Stimulated activated CD8-positive, alpha-beta memory T cell treated with anti-CD3 and anti-CD28 coated beads, Interleukin-4, amount 100 ng/mL, for 4 hours (primary cell): ENCODE measurements at regions not wholly inside any gene's neighbourhood (a gene's known extent, or its start where the extent isn't known, plus 50 kb on each side); places are given as distances from the start of the nearest gene placed in this dataset.
"Not testable (repeated sequence)": the region's sequence is repeated elsewhere in the genome, so short reads cannot be mapped to it uniquely, and the experiment has no call there.

ENCODE experiments used
- DNase-seq, 2 donors: peaks; one replicate each; pipeline ENCODE4 v3.0.0-alpha.2; 2020; ENCODE audit warnings: low read depth in 2 of 2, low spot score in 1 of 2

- not testable (repeated sequence) for DNase-seq
Observed at GRCh38 chr14:105600195-105600938, 74.0 kb downstream of the TMEM121 start.

DNA sequence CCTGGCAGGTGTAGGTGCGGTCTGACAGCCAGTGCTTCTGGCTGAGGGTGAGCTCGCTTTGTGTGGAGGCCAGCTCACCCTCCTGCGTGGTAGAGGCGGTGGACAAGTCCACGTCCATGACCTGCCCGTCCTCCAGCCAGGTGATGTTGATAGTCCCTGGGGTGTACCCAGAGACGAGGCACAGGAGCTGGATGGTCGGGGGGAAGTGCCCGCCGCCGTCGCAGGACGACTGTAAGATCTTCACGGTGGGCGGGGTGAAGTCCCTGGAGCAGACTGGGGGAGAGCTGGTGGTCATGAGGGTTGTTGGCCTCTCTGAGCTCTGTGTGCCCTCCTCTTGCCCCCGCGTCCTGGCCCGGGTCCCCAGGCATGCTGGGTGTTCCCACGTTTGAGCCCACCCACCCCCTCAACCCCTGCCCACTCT is 74.6 kb downstream of the TMEM121 start:
- DNase-seq, result no peak

- DNase-seq, result no peak
Observed at GRCh38 chr14:105601360-105602242, 75.2 kb downstream of the TMEM121 start.

DNA sequence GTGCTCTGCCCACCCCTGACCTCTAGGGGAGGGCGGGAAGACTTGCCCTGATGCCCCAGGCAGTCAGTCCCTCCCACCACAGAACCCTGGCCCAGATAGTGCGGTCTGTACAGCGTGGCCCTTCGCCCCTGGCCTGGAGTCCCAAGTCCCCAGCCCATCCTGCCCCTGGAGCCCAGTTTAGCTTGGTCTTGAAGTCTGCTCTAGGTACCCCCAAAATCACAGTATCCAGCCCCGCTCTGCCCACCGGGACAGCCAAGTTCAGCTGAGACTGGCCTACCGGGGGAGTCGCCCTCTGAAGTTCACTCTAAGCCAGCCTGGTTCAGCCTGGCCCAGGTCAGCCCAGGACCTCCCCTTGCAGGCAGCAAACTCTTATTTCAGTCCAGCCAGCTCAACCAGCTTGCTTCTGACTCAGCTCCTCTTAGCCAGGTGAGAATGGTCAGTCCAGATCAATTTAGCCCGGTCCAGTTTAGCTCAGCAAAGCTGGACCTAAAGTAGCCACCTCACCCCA is 75.9 kb downstream of the TMEM121 start:
- DNase-seq, result no peak

- no peak for DNase-seq
Observed at GRCh38 chr14:105602799-105603793, 76.7 kb downstream of the TMEM121 start.

DNA sequence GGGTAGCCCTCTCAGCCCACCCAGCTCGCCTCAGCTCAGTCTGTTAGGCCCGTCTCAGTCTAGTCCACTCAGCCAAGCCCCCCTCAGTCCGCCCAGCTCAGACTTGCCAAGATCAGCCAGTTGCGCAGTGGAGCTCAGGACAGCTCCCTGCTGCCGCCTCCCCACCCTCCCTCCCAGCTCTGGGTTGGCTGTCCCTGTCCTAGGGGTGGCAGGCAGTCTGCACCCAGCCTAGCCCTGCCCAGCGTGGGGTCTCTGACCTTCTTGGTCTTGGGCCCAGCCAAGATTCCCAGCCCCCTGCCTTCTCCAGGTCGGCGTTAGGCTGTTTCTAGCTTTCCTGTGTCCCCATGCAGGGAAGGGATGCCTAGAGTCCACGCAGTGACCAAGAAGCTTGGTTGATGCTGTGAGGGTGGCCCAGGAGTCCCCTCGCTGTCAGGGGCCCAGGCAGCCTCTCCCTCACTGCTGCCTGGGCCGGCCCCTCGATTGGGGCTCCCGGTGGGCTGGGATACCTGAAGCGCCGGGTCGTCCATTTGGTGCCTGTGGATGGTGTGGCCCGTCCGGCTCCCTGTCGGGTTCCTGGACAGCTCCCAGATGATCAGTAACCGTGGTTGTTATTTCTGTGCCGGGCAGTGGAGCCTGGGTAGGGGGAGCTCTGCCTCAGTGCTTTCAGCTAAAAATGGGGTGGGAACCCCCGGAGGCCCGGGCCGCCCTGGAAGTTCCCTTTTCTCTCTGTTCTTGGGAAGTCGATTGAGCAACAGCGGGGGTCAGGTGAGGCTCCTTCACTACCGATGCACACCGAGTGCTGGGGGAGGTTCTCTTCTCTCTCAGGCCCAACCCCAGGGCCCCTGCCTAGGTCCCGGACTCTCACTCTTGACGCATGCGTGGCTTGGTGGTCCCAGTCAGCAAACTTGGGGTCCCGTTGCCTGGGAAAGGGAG is 78.4 kb downstream of the TMEM121 start:
- not testable (repeated sequence) for DNase-seq

GRCh38 chr14:105605464-105606304 is 79.3 kb downstream of the TMEM121 start:
- DNase-seq, result no peak

DNA sequence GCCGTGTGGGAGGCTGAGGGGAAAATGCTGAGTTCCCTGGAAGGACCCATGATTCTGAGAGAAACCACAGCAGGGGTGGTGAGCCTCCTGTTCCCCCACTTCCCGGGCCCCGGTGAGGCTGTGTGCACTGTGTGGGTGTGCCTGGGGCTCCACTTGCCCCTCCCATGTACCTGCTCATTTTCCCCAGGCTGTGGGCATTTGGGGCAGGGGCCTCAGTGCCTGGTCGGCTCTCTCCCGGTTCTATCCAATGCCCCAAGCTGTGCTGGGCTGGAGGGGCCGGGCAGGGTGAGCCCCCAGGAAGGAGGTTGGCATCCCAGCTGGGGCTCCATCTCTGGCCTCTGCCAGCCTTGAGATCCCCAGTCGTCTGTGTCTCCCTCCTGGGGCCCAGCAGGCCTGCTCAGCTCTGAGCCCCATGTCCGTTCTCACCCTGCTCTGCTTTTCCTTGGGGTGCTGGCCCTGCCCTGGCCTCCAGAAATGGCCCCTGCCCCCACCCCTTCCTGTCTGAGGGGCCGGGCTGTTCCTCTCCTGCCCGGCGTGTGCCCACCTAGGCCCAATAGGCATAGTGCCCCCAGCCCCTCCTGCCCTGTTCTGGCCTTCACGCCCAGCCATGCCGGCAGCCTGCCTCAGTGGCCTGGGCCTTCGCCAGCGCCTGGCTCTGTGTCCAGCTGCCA is 80.1 kb downstream of the TMEM121 start:
- DNase-seq, result not testable (repeated sequence)

DNA sequence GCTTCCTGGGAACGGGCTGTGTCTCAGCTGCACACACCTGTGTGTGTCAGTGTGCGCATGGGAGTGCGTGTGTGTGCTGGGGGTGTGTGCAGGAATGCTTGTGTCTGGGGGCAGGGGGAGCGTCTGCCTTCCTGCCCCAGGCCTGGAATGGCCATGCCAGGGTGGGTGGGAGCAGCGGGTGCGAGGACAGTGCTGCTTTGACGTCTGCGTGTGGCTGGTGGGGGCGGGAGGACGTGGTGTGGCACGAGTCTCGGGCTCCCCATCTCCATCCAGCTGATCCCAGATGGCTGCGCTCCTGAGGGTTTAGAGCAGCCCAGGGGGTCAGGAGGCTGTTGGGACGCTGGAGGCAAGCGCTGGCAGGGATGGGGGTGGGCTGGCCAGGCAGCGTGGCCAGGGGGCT is 80.6 kb downstream of the TMEM121 start:
- not testable (repeated sequence) for DNase-seq

- not testable (repeated sequence) for DNase-seq
Observed at GRCh38 chr14:105614987-105615386, 88.6 kb downstream of the TMEM121 start.

- not testable (repeated sequence) for DNase-seq
Observed at GRCh38 chr14:105615986-105616801, 89.8 kb downstream of the TMEM121 start.

DNA sequence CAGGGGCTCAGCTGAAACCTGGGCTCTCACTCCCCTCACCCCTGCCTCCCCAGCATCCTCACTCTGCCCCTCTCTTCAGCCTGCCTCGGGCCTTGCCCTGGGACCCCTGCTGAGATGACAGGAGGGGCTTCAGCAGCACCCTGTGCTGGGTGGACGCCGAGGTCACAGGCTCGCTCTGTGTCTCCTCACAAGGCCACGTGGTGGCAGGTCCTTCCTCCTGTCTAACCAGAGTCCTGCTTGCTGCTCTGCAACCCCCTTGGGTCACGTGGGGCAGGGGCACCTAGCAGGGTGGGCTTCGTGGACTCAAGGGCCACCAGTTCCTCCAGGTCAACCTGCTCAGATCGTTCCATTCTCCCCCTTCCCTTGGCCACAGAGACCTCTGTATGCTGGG is 90.4 kb downstream of the TMEM121 start:
- DNase-seq, result no peak

GRCh38 chr14:105617201-105617777 is 90.9 kb downstream of the TMEM121 start:
- DNase-seq, result no peak

DNA sequence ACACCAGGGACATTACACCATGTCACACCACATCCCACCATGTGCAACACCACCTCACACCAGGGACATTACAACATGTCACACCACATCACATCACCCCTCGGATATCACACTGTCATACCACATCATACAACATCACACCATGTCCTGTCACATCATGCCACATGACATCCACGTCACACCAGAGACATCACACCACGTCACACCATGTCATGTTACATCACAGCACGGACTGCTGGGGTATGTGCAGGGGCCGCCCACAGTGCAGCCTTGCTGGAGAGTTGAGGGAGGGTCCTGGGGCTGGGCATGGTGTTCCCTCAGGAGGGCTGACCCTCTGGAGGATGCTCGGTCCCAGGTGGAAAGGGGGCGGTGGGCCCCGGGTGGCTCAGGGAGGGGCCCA is 91.4 kb downstream of the TMEM121 start:
- not testable (repeated sequence) for DNase-seq

DNA sequence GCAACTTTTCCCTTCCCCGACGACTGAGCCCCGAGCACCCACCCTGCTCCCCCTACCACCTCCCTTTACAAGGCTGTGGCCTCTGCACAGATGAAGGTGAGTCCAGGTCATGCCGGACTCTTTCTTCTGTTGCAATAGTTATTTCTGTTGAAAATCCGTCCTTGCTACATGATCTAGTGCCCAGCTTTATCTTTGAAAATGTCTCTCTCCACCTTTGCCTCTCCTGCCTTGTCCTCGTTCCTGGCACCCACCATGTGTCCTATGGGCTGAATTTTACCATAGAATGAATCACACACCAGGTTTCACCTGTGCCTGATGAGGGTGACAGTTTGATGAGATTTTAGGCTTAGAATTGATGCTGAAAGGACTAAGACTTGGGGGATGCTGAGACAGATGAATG is 92.9 kb downstream of the TMEM121 start:
- not testable (repeated sequence) for DNase-seq

- DNase-seq, result not testable (repeated sequence)
Observed at GRCh38 chr14:105620178-105620864, 93.9 kb downstream of the TMEM121 start.
